Cardiac fibroblast (primary cell): ENCODE measurements at regions not wholly inside any gene's neighbourhood (a gene's known extent, or its start where the extent isn't known, plus 50 kb on each side); places are given as distances from the start of the nearest gene placed in this dataset.
"Not testable (repeated sequence)": the region's sequence is repeated elsewhere in the genome, so short reads cannot be mapped to it uniquely, and the experiment has no call there.

ENCODE experiments used
- DNase-seq, 2 donors: peaks; one replicate each; pipeline versions ENCODE4 v3.0.0 to v3.0.0-alpha.2; 2010; ENCODE audit warnings: low read depth in 2 of 2
- H3K4me3 ChIP-seq, 2 donors: replicated peaks in 1 of 2; 1 replicate in 1 of 2; 2 replicates in 1 of 2; pipeline ENCODE4 v1.5.1; 2011; ENCODE audit warnings: low read depth in 2 of 2, low read length in 2 of 2, mild to moderate bottlenecking in 2 of 2, moderate library complexity in 1 of 2
- CTCF ChIP-seq: IDR thresholded peaks from one replicate; pipeline ENCODE4 v1.5.1; 2011; ENCODE audit warnings: low read depth, mild to moderate bottlenecking, low read length, inconsistent platforms

DNA sequence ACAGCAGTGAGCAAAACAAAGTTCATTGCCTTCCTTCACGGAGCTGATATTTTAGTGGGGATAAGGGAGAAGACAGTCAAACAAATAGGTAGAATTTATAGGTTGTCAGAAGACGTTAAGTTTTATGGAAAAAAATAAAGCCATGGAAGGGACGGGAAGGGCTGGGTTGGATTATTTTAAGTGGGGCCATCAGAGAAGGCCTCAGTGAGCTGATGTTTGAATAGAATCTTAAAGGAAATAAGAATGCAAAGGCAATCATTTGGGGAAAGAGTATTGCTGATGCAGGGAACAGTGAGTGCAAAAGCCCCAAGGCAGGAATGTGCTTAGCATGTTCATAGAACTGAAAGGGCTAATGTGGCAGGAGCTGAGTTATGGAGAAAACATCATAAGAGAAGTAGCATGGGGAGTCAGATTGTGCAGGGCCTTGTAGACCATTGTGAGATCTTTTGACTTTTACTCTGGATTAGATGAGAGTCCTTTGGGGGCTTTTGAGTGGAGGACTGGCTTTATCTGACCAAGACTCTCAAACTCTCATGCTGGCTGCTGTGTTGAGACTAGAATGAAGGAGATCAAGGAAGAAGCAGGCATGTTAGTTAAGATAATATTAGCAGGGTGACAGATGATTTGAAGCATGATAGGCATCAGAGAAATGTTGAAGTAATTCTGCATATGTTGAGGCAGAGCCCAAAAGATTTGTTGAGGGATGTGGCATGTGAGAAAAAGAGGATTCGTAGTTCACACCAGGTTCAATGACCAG, 104.5 kb upstream of the TPTE start:
- not testable (repeated sequence) for H3K4me3 ChIP-seq, DNase-seq

- not testable (repeated sequence) for H3K4me3 ChIP-seq, DNase-seq
These were observed 103.8 kb upstream of the TPTE start for GRCh38 chr21:10417551-10418002.

DNA sequence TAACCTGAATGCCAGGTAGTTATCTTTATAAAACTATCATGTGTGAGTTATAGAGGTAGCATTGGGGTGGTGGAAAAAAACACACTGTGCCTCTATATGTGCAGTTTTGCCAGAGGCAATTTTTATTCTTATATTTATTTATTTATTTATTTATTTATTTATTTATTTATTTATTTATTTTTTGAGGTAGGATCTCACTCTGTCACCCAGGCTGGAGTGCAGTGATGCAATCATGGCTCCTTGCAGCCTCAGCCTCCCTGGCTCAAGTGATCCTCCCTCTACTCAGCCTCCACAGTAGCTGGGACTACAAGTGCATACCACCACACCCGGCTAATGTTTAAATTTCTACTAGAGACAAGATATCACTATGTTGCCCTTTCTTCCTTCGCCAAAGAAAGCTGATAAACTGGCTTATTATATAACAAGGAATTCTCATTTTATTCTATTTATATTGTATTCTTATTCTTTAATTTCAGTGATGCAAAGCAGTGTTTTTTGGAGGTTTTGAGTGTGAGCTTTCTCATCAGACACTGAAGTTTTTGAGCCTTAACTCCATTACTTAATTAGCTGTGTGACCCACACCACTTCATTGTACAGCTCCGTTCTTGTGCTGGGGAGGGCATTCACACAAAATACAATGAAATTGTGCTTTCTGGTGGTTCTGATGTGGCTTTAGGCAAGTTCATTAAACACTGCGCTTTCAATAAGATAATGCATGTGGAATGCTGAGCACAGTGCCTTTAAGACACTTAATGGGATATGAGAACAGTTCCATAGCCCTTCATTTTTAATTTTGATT, 102.9 kb upstream of the TPTE start:
- not testable (repeated sequence) for DNase-seq, H3K4me3 ChIP-seq

DNA sequence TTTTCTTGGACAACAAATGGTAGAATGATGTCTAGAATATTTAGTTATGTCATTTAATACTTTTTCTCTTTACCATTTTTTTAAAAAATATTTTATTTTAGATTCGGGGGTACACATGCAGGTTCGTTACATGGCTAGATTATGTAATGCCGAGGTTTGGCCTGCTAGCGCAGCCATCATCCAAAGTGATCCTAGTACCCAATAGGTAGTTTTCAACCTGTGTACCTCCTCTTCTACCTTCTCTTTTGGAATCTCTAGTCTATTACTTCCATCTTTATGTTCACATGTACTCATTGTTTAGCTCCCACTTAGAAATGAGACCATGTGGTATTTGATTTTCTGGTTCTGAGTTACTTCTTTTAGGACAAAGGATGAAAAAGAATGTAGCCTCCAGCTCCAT, 100.2 kb upstream of the TPTE start:
- DNase-seq, H3K4me3 ChIP-seq: not testable (repeated sequence)

DNA sequence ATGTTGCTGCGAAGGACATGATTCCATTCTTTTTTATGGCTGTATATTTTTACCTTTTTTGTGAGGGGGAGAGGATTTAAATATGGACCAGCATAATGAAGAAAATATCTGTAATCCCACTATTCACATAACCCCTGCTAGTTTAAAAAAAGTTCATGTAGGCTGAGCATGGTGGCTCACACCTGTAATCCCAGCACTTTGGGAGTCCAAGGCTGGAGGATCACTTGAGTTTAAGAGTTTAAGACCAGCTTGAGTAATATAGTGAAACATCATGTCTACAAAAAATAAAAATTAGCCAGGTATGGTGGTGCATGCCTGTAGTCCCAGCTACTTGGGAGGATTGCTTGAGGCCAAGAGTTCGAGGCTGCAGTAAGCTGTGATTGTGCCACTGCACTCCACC, 99.8 kb upstream of the TPTE start:
- not testable (repeated sequence) for DNase-seq

GRCh38 chr21:10424097-10424886, 97.1 kb upstream of the TPTE start:
- not testable (repeated sequence) for DNase-seq, H3K4me3 ChIP-seq

More for the DNA sequence above, 99.8 kb upstream of the TPTE start:
- not testable (repeated sequence) for H3K4me3 ChIP-seq

- not testable (repeated sequence) for DNase-seq, H3K4me3 ChIP-seq
These were observed 96.6 kb upstream of the TPTE start for GRCh38 chr21:10424887-10425145.

- no peak overlapping the region for H3K4me3 ChIP-seq
- no peak for TF ChIP-seq CTCF
These were observed 95.5 kb upstream of the TPTE start for GRCh38 chr21:10425856-10426255.

DNA sequence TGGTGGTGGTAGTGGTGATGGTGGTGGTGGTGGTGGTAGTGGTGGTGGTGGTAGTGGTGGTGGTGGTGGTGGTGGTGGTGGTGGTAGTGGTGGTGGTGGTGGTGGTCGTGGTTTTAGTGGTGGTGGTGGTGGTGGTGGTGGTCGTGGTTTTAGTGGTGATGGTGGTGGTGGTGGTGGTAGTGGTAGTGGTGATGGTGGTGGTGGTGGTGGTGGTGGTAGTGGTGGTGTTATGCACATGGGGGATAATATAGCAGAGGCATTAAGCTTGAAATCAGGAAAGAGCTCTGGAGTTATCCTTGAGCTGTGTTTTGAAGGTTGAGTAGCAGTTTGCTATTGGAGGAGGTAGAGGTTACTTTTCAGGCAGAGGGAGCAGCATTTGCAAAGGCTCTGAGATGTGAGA, 94.6 kb upstream of the TPTE start:
- not testable (repeated sequence) for H3K4me3 ChIP-seq, DNase-seq

More at GRCh38 chr21:10425856-10426255, 95.5 kb upstream of the TPTE start:
- no peak for DNase-seq

- not testable (repeated sequence) for H3K4me3 ChIP-seq, DNase-seq
These were observed 94.1 kb upstream of the TPTE start for GRCh38 chr21:10427277-10427676.

GRCh38 chr21:10428981-10429534, 92.3 kb upstream of the TPTE start:
- DNase-seq, H3K4me3 ChIP-seq: not testable (repeated sequence)

DNA sequence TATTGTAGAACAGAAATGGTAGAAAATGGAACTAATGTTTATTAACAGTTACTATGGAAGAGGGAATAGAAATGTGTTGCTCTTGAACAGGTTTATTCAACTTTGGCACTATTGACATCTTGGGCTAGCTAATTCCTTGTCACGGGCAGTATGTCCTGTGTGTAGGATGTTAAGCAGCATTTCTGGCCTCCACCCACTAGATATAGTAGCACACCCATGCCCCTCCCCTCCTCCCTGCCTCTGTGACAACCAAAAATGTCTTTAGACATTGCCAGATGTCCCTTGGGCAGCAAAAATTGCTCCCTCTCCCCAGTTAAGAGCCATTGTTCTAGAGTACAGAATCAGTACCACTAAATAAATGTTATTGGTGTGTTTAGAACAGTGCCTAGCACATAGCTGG, 91.4 kb upstream of the TPTE start:
- no peak for DNase-seq
- TF ChIP-seq CTCF, result no peak
- H3K4me3 ChIP-seq, result no peak overlapping the region

GRCh38 chr21:10431995-10432394, 89.4 kb upstream of the TPTE start:
- not testable (repeated sequence) for H3K4me3 ChIP-seq, DNase-seq

DNA sequence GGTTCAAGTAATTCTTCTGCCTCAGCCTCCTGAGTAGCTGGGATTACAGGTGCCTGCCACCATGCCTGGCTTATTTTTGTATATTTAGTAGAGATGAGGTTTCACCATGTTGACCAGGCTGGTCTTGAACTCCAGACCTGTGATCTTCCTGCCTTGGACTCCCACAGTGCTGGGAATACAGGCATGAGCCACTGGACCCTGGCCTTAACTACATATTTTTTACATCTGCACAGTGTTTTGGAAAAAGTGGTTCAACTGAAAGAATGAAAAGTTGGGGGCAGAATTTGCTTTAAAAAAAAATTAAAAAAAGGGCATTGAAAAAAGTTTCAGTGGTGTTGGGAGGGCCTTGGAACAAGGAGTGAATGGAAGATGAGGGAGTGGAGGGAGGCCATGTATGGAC, 88.9 kb upstream of the TPTE start:
- not testable (repeated sequence) for DNase-seq, H3K4me3 ChIP-seq

DNA sequence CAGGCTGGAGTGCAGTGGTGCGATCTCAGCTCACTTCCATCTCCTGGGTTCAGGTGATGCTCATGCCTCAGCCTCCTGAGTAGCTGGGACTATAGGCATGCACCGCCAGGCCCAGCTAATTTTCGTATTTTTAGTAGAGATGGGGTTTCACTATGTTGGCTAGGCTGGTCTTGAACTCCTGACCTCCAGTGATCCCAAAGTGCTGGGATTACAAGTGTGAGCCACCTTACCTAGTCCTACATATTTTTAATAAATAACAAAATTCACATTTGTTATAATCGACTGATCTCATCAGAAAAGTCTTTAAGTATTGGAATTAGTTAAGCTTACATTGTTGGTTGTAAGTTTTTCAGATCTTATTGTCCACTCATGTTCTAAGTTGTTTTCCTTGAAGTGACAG, 83.4 kb upstream of the TPTE start:
- not testable (repeated sequence) for DNase-seq, H3K4me3 ChIP-seq
